IPS-NIHi11 (cell line): ENCODE measurements at regions not wholly inside any gene's neighbourhood (a gene's known extent, or its start where the extent isn't known, plus 50 kb on each side); places are given as distances from the start of the nearest gene placed in this dataset.
"Not testable (repeated sequence)": the region's sequence is repeated elsewhere in the genome, so short reads cannot be mapped to it uniquely, and the experiment has no call there.

Source experiments
- DNase-seq: peaks from one replicate; pipeline ENCODE4 v3.0.0; 2012; ENCODE audit warnings: mixed read lengths, low spot score

DNA sequence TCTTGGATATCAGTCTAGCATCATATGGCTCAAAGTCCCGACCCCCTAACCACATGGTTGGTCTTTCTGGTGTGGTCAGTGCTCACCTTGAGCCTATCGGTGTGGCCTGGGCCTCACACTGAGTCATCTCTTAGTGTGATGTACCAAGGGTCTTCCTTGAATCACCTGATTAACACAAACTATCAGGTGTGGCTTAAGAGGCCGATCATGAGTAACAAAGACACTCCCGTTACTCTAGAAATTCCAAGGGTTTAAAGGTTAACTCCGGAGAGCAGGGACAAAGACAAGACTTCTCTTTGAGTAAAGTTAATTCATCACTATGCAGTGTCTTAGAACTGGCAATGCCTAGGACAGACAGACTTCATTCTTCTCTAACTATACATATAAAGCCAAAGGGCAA is 52.3 kb upstream of the ARMC3 start:
- DNase-seq = no peak

GRCh38 chr10:22874189-22874854 is 53.5 kb upstream of the ARMC3 start:
- DNase-seq = no peak

- no peak for DNase-seq
Observed at GRCh38 chr10:22856444-22857074, 71.3 kb upstream of the ARMC3 start.

- no peak for DNase-seq
Observed at GRCh38 chr10:22854935-22855421, 72.9 kb upstream of the ARMC3 start.

DNA sequence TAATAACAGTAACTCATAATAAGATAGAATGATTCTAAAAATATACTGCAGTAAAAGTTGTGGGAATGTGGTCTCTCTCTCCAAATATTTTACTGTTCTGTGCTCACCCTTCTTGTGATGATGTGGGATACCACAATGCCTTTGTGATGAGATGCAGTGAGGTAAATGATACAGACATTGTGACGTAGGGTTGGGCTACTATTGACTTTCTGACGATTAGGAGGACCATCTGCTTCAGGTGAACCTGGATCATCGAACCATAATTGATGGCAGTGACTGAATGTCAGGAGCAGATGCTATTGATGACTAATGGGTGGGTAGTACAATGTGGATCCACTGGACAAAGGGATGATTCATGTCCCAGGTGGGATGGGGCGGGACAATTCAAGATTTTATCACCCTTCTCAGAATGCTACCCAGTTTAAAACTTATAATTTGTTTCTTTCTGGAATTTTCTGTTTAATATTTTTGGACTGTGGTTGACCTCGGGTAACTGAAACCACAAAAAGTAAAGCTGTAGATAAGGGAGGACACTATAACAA is 73.9 kb upstream of the ARMC3 start:
- no peak for DNase-seq

DNA sequence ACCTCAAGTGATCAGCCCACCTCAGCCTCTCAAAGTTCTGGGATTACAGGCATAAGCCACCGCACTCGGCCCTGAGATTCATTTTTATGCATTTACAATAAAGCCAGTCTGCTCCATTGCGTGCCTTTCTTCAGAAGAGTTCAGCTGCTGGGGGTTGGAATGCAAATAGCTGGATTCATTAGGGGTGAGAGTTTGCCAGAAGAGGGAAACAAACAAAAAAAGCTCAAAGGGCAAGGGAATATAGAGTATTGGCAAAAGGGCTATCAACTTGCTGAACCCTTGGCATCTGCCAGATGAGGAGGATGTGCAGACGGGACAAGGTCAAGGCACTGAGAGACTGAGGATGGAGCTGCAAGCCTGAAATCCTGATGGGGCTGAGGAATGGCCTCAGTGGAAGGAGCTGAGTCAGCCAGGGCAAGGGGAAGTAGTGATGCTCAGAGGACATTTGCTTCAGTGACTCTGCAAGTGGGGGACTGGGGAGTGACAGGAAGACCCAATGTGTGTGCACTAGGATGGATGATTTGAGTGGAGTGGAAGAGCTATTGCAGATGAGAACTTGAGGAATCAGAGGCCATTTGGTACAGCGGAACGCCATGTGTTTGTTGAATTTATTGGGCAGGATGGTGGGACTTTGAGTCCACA is 75.0 kb upstream of the ARMC3 start:
- no peak for DNase-seq

GRCh38 chr10:22851865-22852239 is 76.0 kb upstream of the ARMC3 start:
- no peak for DNase-seq

- DNase-seq = no peak
Observed at GRCh38 chr10:22850541-22850940, 77.3 kb upstream of the ARMC3 start.

- no peak for DNase-seq
Observed at GRCh38 chr10:22849077-22849805, 78.6 kb upstream of the ARMC3 start.

DNA sequence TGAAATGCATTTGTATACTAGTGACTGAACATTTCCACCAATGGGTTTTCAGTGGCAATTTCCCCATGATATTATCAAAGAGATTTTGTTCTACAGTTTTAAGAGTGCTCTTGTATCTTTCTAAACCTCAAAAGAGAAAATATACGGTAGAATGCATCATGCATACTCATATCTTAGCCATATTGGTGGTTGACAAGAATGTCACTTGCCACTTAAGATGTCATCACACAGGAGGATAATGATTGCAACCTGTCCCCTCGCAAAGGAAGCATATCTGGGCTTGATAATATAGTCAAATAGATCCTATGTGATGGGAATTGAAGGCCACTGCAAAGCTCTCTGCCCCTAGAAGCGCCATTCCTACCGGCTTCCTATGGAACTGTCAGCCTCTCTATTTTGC is 79.3 kb upstream of the ARMC3 start:
- DNase-seq = no peak

GRCh38 chr10:22846294-22846693 is 81.6 kb upstream of the ARMC3 start:
- no peak for DNase-seq

DNA sequence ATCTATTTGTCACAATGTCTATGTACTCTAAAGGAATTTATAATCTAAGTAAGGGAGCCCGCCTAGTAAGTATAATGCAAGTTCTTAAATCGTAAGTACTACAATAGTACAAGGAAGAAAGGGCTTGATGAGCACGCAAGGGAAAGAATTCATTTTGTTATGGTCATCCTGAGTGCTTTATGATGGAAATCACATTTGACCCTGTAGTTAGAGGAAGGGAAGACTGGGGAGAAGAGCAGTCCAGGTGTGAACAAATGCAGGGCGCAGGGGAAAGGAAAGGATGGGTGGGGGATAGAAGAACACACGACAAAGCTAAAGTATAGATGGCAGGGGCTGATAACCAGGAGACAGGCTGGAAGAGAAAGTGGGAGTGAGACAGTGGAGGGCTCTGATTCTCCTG is 88.2 kb upstream of the ARMC3 start:
- peak; percentile 23 for DNase-seq

DNA sequence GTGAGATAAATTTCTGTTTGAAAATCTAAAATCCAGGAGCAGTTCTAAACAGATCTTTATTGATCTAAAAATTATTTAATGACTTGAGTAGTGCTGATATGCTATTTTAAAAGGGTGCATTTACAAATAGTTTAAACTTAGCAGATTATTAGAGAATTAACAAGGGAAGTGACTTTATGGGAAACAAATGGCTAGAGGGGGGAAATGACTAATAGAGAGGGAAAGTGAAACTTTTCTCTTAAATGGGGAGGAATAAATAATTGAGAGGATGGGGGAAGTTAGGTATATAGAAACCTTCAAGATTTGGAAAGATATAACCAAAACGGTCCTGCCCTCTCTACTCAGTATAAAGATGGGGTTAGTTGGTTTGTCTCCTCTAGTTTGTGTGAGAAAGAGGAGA is 90.1 kb upstream of the ARMC3 start:
- no peak for DNase-seq

DNA sequence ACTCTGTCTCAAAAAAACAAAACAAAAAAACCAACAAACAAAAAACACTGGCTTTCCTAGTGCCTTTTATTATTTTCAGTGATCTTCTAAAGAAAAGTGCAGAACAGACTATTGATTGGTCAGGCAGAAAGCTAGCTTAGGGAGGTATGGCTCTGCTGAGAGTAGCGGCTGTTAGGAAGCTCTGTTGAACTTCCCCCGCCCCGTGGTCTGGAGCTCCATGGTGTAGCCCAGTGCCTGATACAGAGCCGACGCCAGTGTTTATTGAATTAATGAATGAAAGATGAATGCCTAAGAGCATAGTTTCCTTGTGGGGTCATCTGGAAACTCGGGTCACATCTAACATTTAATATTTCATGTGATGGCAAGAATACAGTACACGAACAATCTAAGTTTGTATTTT is 90.5 kb upstream of the ARMC3 start:
- DNase-seq = no peak

DNA sequence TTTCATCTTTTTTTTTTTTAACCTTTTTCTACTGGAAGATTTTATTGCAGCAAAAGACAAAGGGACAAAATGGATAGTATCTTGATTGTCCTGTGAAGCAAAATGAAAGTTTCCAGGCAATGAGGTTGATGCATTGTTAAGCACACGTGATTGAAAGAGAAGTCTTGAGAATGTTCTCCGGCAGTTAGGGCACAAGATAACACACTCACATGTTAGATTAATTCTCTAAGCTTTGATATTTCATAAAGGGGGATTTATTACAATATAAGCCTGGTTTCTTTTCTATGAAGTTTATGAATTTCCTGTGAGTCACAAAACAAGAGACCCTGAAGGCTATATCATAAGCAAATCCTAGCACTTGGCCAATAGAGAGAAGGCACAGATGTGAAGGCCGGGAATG is 93.4 kb upstream of the ARMC3 start:
- no peak for DNase-seq

GRCh38 chr10:22833781-22834180 is 94.1 kb upstream of the ARMC3 start:
- no peak for DNase-seq

DNA sequence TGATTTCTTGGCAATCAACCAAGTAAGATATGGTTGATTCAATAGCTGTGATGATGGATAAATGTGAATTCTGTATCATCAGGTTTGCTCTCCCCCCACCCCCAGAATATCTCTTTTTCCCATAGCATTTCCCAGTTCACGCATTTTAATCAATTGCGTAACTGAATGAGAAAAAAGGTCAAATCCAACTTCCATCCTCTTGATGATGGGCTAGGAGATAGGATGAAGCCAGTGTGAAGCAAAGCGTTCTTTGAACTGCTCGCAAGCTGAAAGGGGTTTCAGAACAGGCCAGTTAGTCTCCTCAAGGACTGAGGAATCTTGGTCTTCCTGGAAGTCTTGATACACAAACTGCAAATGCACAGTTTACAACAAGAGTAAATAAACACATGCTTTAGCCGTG is 94.5 kb upstream of the ARMC3 start:
- DNase-seq = no peak

DNA sequence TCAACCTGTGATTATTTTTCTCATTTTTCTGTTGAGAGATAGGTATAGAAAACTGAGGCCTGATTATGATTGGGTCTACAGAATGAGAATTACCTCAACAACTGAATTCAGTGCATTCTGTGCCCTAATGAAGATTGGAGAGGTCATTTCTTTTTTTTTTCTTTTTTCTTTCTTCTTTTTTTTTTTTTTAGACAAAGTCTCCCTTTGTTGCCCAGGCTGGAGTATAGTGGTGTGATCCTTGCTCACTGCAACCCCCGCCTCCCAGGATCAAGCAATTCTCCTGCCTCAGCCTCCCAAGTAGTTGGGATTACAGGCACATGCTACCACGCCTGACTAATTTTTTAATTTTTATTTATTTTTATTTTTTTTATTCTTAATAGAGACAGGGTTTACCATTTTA is 95.0 kb upstream of the ARMC3 start:
- no peak for DNase-seq

DNA sequence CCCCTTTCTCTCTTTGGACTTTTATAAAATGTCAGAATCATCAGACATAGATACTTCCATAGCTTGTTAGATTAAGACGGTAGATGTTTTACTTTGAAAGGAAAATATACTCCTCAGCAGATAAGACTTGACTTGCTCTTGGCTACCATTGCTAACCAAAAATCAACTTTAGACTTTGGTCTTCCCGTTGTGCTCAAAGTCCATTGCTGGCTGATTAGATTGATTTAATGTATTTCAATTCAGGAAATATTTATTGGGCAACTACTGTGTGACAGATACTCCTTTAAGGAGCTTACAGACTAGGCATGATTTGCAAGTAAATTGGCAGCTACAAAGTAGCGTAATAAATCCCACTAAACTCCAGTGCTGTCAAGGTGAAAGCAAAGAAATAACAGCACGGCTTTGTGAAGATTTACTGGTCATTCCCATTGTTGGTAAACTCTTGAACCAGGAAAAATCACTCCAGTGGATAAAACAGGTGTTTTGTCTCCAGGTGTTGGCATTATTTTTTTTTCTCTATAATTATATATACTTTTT is 95.7 kb upstream of the ARMC3 start:
- DNase-seq = no peak

GRCh38 chr10:22831586-22831985 is 96.3 kb upstream of the ARMC3 start:
- DNase-seq = no peak

DNA sequence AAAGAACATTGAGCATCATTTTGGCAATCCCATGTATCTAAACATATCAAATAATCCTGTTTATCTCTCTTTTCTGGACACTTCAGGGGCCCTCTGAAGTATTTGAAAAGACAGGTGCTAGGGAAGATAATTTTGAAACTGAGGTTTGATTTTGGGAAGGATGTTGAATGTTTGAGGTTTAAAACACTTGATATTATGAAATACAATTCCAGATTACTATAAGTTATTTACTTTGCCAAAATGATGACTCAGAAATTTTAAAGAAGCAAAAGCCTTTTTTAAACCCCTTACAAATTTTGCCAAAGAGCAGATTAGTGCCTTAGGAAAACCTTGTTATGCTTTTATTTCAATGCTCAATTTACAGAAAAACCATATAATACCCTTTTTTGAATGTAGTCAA is 99.1 kb upstream of the ARMC3 start:
- DNase-seq = not testable (repeated sequence)

DNA sequence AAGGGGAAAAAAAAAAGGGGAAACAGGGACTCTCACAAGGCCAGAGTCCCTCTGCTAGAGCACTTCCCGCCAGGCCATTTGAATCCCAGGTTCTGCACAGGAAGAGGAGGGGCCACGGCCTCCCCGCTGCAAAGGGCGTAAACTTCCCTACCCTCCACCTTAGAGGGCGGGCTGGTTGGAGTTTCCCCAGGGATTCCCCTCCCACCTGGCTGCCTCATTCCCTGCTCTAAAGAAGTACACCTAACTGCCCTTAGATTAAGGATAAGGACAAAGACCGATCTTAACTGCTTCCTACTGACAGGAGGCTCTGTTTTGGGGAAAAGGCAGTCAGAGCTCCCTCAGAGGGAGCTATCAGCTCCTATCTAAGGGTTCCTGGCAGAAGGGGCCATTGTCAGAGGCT is 102.0 kb upstream of the ARMC3 start:
- no peak for DNase-seq
